H9 (cell line): ENCODE measurements at regions not wholly inside any gene's neighbourhood (a gene's known extent, or its start where the extent isn't known, plus 50 kb on each side); places are given as distances from the start of the nearest gene placed in this dataset.

Source experiments
- DNase-seq: peaks from one replicate; pipeline ENCODE4 v3.0.0-alpha.2; 2017
- H2AFZ ChIP-seq: one replicate; pipeline ENCODE4 v1.6.1; 2013; ENCODE audit warnings: mild to moderate bottlenecking, low read length, control low read depth, moderate library complexity
- H2AK5ac ChIP-seq: 2 replicates; pipeline ENCODE4 v1.6.1; 2013; ENCODE audit warnings: low read length, control low read depth, mixed read lengths; ENCODE audit not compliant: insufficient read length
- H2BK120ac ChIP-seq: one replicate; pipeline ENCODE4 v1.6.1; 2013; ENCODE audit warnings: low read depth, mild to moderate bottlenecking, low read length, control low read depth, inconsistent platforms; ENCODE audit not compliant: poor library complexity, severe bottlenecking
- H2BK12ac ChIP-seq: 2 replicates; pipeline ENCODE4 v1.6.1; 2013; ENCODE audit warnings: low read length, control low read depth, mixed read lengths, low read depth; ENCODE audit not compliant: insufficient read length
- H2BK15ac ChIP-seq: 2 replicates; pipeline ENCODE4 v1.6.1; 2013; ENCODE audit warnings: low read depth, low read length, control low read depth
- H2BK20ac ChIP-seq: one replicate; pipeline ENCODE4 v1.6.1; 2013; ENCODE audit warnings: low read depth, mild to moderate bottlenecking, low read length, control low read depth, inconsistent platforms; ENCODE audit not compliant: poor library complexity, severe bottlenecking
- H2BK5ac ChIP-seq: 2 replicates; pipeline ENCODE4 v1.6.1; 2013; ENCODE audit warnings: low read length, control low read depth, mixed read lengths; ENCODE audit not compliant: insufficient read length
- H3K14ac ChIP-seq: 2 replicates; pipeline ENCODE4 v1.6.1; 2013; ENCODE audit warnings: low read length, control low read depth; ENCODE audit not compliant: insufficient read depth
- H3K18ac ChIP-seq: 2 replicates; pipeline ENCODE4 v1.6.1; 2013; ENCODE audit warnings: low read depth, mild to moderate bottlenecking, mixed read lengths, low read length, control low read depth; ENCODE audit not compliant: insufficient read length
- H3K23ac ChIP-seq: 2 replicates; pipeline ENCODE4 v1.6.1; 2013; ENCODE audit warnings: low read length, control low read depth, mixed read lengths, low read depth; ENCODE audit not compliant: insufficient read length
- H3K23me2 ChIP-seq: 2 replicates; pipeline ENCODE4 v1.6.1; 2013; ENCODE audit warnings: low read depth, mild to moderate bottlenecking, mixed read lengths, low read length, control low read depth; ENCODE audit not compliant: insufficient read length, poor library complexity, severe bottlenecking
- H3K27ac ChIP-seq: 2 replicates; pipeline ENCODE4 v1.5.1; 2013; ENCODE audit warnings: low read length, control low read depth, mixed read lengths, low read depth; ENCODE audit not compliant: insufficient read length
- H3K27me3 ChIP-seq: 2 replicates; pipeline ENCODE4 v1.6.1; 2013; ENCODE audit warnings: low read length, control low read depth, inconsistent platforms; ENCODE audit not compliant: insufficient read depth
- H3K4ac ChIP-seq: 2 replicates; pipeline ENCODE4 v1.6.1; 2013; ENCODE audit warnings: low read depth, mild to moderate bottlenecking, control low read depth, inconsistent platforms, low read length, moderate library complexity
- H3K4me1 ChIP-seq: 2 replicates; pipeline ENCODE4 v1.6.1; 2013; ENCODE audit warnings: low read length, control low read depth, inconsistent platforms; ENCODE audit not compliant: insufficient read depth
- H3K4me2 ChIP-seq: 2 replicates; pipeline ENCODE4 v1.6.1; 2013; ENCODE audit warnings: low read length, control low read depth, mixed read lengths; ENCODE audit not compliant: insufficient read length, insufficient read depth
- H3K56ac ChIP-seq: 2 replicates; pipeline ENCODE4 v1.6.1; 2013; ENCODE audit warnings: low read depth, mild to moderate bottlenecking, mixed read lengths, low read length, control low read depth; ENCODE audit not compliant: insufficient read length
- H3K79me1 ChIP-seq: 2 replicates; pipeline ENCODE4 v1.6.1; 2013; ENCODE audit warnings: low read depth, mild to moderate bottlenecking, moderate library complexity, low read length, control low read depth, inconsistent platforms; ENCODE audit not compliant: insufficient read depth, poor library complexity, severe bottlenecking
- H3K79me2 ChIP-seq: 2 replicates; pipeline ENCODE4 v1.6.1; 2013; ENCODE audit warnings: low read length, control low read depth, inconsistent platforms; ENCODE audit not compliant: insufficient read depth
- H3K9ac ChIP-seq: 2 replicates; pipeline ENCODE4 v1.6.1; 2013; ENCODE audit warnings: low read length, control low read depth, mixed read lengths; ENCODE audit not compliant: insufficient read length; ENCODE audit errors: extremely low read depth
- H3K9me3 ChIP-seq: one replicate; pipeline ENCODE4 v1.6.1; 2013; ENCODE audit warnings: low read depth, low read length, inconsistent platforms; ENCODE audit not compliant: control insufficient read depth
- H3T11ph ChIP-seq: one replicate; pipeline ENCODE4 v1.6.1; 2013; ENCODE audit warnings: mild to moderate bottlenecking, low read length, control low read depth, inconsistent platforms
- H4K20me1 ChIP-seq: one replicate; pipeline ENCODE4 v1.6.1; 2013; ENCODE audit not compliant: control insufficient read depth, insufficient read length, insufficient read depth
- H4K5ac ChIP-seq: 2 replicates; pipeline ENCODE4 v1.6.1; 2013; ENCODE audit warnings: low read depth, mild to moderate bottlenecking, mixed read lengths, low read length, control low read depth; ENCODE audit not compliant: insufficient read length
- H4K8ac ChIP-seq: replicated peaks from 2 replicates; pipeline ENCODE4 v1.6.1; 2013; ENCODE audit warnings: low read length, control low read depth, mixed read lengths, low read depth; ENCODE audit not compliant: insufficient read length
- H4K91ac ChIP-seq: 2 replicates; pipeline ENCODE4 v1.6.1; 2013; ENCODE audit warnings: low read depth, mild to moderate bottlenecking, moderate library complexity, mixed read lengths, low read length, control low read depth; ENCODE audit not compliant: insufficient read length
- H3K27ac Mint-ChIP-seq, 3 experiments: 2 replicates in 2 of 3; 3 replicates in 1 of 3; pipeline ENCODE4 v1.8.0; 2020 to 2021; ENCODE audit warnings: mixed read lengths in 3 of 3, mild to moderate bottlenecking in 1 of 3, moderate library complexity in 1 of 3
- H3K27me3 Mint-ChIP-seq: 2 replicates; pipeline ENCODE4 v1.8.0; 2021; ENCODE audit warnings: low read depth, mild to moderate bottlenecking, moderate library complexity, mixed read lengths
- H3K36me3 Mint-ChIP-seq, 3 experiments: 2 replicates in 2 of 3; 3 replicates in 1 of 3; pipeline ENCODE4 v1.8.0; 2020 to 2021; ENCODE audit warnings: low read depth in 3 of 3, mixed read lengths in 3 of 3; ENCODE audit not compliant: insufficient read depth in 1 of 3
- H3K4me1 Mint-ChIP-seq, 2 experiments: 2 replicates each; pipeline ENCODE4 v1.8.0; 2020; ENCODE audit warnings: mixed read lengths in 2 of 2
- H3K4me3 Mint-ChIP-seq, 2 experiments: 2 replicates in 1 of 2; 3 replicates in 1 of 2; pipeline ENCODE4 v1.8.0; 2020 to 2021; ENCODE audit warnings: mild to moderate bottlenecking in 2 of 2, mixed read lengths in 2 of 2, moderate library complexity in 1 of 2
- H3K9me3 Mint-ChIP-seq, 2 experiments: 2 replicates in 1 of 2; 3 replicates in 1 of 2; pipeline ENCODE4 v1.8.0; 2020; ENCODE audit warnings: mild to moderate bottlenecking in 2 of 2, mixed read lengths in 2 of 2, moderate library complexity in 1 of 2
- CTCF ChIP-seq: fragments of 200-600 bp; sonication (generic); conservative IDR thresholded peaks from 3 replicates; pipeline ENCODE4 v1.8.0; 2021; ENCODE audit warnings: antibody characterized with exemption, mild to moderate bottlenecking
- WGBS: extraction: QIAGEN DNeasy Blood & Tissue Kit; methylation state at CpG from one replicate; pipeline ENCODE4 v1.1.7; 2013; ENCODE audit warnings: missing lambda C conversion rate, low lambda C conversion rate, mixed read lengths; ENCODE audit not compliant: insufficient read length; ENCODE audit errors: extremely low coverage; 5-methylcytosine and 5-hydroxymethylcytosine counted together

DNA sequence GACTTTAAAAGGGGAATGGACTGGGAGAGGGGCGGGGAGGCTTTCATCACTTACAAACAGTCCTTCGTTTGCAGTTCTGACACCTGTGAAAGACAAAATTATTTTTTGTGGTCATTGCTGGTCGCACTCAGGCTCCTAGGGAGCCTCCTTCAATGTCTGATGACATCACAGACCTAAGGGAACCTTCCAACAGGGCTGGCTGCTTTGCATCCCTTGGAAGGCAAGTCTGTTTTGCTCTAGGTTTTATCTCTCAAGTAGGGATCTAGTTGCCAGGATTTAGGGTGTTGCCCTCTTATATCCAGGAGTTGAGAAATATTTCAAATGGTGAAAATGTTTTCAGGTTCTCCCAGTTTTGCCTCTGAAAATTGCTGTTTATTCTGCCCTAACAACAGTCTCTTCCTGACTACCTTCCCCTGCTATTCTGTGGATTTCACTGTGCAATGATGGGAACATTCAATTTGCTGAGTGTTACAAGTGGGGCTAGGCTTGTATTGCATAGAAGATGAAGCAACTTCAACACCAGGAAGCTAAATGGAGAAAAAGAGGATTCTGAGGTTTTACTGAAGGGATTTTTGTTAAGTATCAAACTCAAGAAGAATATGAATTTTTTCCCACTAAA is 75.9 kb upstream of the ARRDC4 start:
- H3K4me2 ChIP-seq, result no peak overlapping the region
- H3K56ac ChIP-seq, result no peak overlapping the region
- Mint-ChIP-seq H3K9me3 (no peaks in the 10 kb centered on the region), H3K4me3 (no peak overlapping the region), H3K27me3 (peaks cover 11% of the 10 kb centered on the region), H3K36me3 (no peaks in the 10 kb centered on the region), H3K4me1 (peaks cover 3 to 4% of the 10 kb centered on the region in 2 experiments; a peak in 3 of 4 replicates), H3K27ac (no peak overlapping the region)
- H3K4me1 ChIP-seq, result no peaks in the 10 kb centered on the region
- no peak overlapping the region for H2BK12ac ChIP-seq
- no peaks in the 10 kb centered on the region for H3K27me3 ChIP-seq
- H3T11ph ChIP-seq, result no peak overlapping the region
- H3K18ac ChIP-seq, result no peak overlapping the region
- H2BK20ac ChIP-seq, result no peak overlapping the region
- H3K14ac ChIP-seq, result no peak overlapping the region
- no peak overlapping the region for H2BK120ac ChIP-seq
- no peaks in the 10 kb centered on the region for H3K9me3 ChIP-seq
- H3K79me1 ChIP-seq, result no peaks in the 10 kb centered on the region
- H3K27ac ChIP-seq, result no peak overlapping the region
- DNase-seq, result no peak
- no peak overlapping the region for H2BK5ac ChIP-seq
- H3K9ac ChIP-seq, result no peak overlapping the region
- no peak overlapping the region for H4K5ac ChIP-seq
- H4K8ac ChIP-seq, result no peak overlapping the region
- no peak for TF ChIP-seq CTCF
- no peak overlapping the region for H2BK15ac ChIP-seq
- H3K23ac ChIP-seq, result no peak overlapping the region
- no CpG with 5 or more reads among the region's 3 CpGs for WGBS
- H3K23me2 ChIP-seq, result no peaks in the 10 kb centered on the region
- no peak overlapping the region for H2AK5ac ChIP-seq
- H3K4ac ChIP-seq, result no peak overlapping the region
- H4K91ac ChIP-seq, result no peak overlapping the region
- no peaks in the 10 kb centered on the region for H3K79me2 ChIP-seq
- no peaks in the 10 kb centered on the region for H4K20me1 ChIP-seq
- H2AFZ ChIP-seq, result no peak overlapping the region
